ENCODE measurements at regions not wholly inside any gene's neighbourhood (a gene's known extent, or its start where the extent isn't known, plus 50 kb on each side); places are given as distances from the start of the nearest gene placed in this dataset.

DNA sequence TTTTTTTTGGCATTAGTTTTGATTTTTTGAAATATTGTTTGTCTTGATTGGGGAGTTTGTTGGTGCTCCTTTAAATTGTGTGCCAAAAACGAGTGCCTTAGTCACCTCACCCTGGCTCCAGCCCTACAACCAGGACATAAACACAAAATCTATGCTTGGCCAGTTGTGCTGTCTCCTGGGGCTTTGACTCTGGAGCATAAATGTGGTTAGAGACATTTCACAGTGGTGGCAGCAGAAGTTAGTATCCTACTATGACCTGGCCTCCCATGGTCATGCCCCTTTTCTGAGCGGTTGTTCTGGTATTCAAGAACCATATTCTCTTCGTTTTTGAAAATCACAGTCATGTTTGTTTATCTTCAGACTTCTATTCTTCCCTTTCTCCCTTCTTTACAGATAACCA lies 70.7 kb upstream of the PSMA6 start:
- TF ChIP-seq, protein P1, sequence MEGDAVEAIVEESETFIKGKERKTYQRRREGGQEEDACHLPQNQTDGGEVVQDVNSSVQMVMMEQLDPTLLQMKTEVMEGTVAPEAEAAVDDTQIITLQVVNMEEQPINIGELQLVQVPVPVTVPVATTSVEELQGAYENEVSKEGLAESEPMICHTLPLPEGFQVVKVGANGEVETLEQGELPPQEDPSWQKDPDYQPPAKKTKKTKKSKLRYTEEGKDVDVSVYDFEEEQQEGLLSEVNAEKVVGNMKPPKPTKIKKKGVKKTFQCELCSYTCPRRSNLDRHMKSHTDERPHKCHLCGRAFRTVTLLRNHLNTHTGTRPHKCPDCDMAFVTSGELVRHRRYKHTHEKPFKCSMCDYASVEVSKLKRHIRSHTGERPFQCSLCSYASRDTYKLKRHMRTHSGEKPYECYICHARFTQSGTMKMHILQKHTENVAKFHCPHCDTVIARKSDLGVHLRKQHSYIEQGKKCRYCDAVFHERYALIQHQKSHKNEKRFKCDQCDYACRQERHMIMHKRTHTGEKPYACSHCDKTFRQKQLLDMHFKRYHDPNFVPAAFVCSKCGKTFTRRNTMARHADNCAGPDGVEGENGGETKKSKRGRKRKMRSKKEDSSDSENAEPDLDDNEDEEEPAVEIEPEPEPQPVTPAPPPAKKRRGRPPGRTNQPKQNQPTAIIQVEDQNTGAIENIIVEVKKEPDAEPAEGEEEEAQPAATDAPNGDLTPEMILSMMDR (conservative IDR thresholded peaks at IDR 0.05 in 1 of 2, IDR thresholded peaks at IDR 0.05 in 1 of 2; ENCODE audit: low read depth in 1 of 2, low read length in 2 of 2), result no peak
- no peak for TF ChIP-seq EZH2 (IDR thresholded peaks at IDR 0.05; ENCODE audit: low read length, missing control alignments)
